AG09309 (cell line): ENCODE measurements at regions not wholly inside any gene's neighbourhood (a gene's known extent, or its start where the extent isn't known, plus 50 kb on each side); places are given as distances from the start of the nearest gene placed in this dataset.

Experiments
- DNase-seq: peaks from one replicate; pipeline ENCODE4 v3.0.0-alpha.2; 2010; ENCODE audit warnings: low read depth
- H3K4me3 ChIP-seq: 2 replicates; pipeline ENCODE4 v1.5.1; 2011; ENCODE audit warnings: mild to moderate bottlenecking, low read depth, low read length, moderate library complexity; ENCODE audit not compliant: control insufficient read depth
- CTCF ChIP-seq: IDR thresholded peaks from 2 replicates; pipeline ENCODE4 v1.5.1; 2011; ENCODE audit warnings: mild to moderate bottlenecking, low read depth, low read length, inconsistent platforms; ENCODE audit not compliant: insufficient read depth, control insufficient read depth; ENCODE audit errors: missing control alignments

DNA sequence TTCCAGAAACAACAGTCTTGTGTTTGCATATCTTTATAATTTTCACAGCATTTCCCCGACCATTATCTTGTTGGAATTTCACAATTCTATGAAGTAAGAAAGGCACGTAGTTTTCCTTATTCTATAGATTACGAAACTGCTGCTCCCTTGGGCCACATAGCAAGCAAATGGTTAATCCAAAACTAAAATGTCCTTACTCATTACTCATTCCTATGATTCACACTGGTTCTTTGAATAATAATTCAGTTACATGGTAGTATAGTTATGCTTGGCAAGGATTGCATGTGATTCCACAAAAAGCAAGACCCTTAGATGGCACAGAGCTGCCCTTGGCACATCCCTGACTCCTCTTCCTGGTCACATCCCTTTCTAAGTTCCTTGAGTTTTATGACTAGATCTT, 51.2 kb downstream of the OR13H1 start:
- no peak overlapping the region for H3K4me3 ChIP-seq
- no peak for DNase-seq
- no peak for TF ChIP-seq CTCF

GRCh38 chrX:131607792-131608369, 64.0 kb downstream of the OR13H1 start:
- TF ChIP-seq CTCF: no peak
- no peak for DNase-seq

GRCh38 chrX:131609480-131609879, 65.6 kb downstream of the OR13H1 start:
- no peak overlapping the region for H3K4me3 ChIP-seq
- DNase-seq: no peak
- no peak for TF ChIP-seq CTCF

More at GRCh38 chrX:131607792-131608369, 64.0 kb downstream of the OR13H1 start:
- H3K4me3 ChIP-seq: no peak overlapping the region

- DNase-seq: no peak
- TF ChIP-seq CTCF: no peak
- no peak overlapping the region for H3K4me3 ChIP-seq
These were observed 69.4 kb downstream of the OR13H1 start for GRCh38 chrX:131613260-131613659.

GRCh38 chrX:131614241-131614640, 70.4 kb downstream of the OR13H1 start:
- TF ChIP-seq CTCF: no peak
- no peak for DNase-seq
- H3K4me3 ChIP-seq: no peak overlapping the region

DNA sequence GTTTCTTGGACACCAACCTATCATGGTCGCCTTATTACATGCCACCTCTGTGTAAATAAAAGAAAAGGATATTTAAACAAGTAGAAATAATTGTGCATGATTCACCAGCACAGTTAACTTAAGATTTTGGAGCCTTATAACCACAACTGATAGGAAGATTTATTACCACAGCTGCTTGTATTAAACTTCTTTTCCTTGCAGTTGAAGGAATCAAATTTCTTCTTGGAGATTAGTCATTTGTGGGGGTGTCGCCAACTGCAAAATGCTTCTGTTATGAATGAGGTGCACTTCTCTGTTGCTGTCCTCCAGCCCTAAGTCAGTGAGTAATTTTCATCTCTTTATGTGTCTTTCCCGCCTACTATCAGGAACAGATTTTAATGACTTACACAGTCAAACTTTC, 73.3 kb downstream of the OR13H1 start:
- peak; percentile 38 for DNase-seq
- no peak overlapping the region for H3K4me3 ChIP-seq
- TF ChIP-seq CTCF: no peak

DNA sequence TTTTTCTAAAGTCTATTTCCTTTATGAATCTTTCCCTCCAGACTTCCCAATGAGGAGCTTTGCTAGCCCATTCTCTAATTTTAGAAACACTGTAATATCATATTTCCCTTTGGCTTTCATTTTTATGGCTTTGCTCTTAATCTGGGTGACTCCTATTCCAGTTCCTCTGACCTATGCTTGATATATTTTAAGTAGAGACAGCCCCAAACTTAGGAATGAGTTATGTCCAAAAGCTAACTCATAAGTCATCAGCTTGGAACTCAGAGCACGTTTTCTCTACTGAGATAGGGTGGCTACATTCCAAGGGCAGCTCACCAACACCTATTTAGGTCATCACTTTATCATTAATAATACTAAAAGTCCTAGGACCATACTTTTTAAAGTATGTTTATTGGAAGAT, 77.8 kb downstream of the OR13H1 start:
- H3K4me3 ChIP-seq: no peak overlapping the region
- DNase-seq: no peak
- no peak for TF ChIP-seq CTCF
